SHP77 treated with DMSO at 0.1 percent for 48 hours (cell line): ENCODE measurements at regions not wholly inside any gene's neighbourhood (a gene's known extent, or its start where the extent isn't known, plus 50 kb on each side); places are given as distances from the start of the nearest gene placed in this dataset.
"Not testable (repeated sequence)": the region's sequence is repeated elsewhere in the genome, so short reads cannot be mapped to it uniquely, and the experiment has no call there.

Source experiments
- DNase-seq: peaks from one replicate; lab custom pipeline; 2025; lab: John Stamatoyannopoulos, UW

- DNase-seq, result no peak
Measured at GRCh38 chrX:36650622-36651021, 357.5 kb upstream of the FAM47C start.

GRCh38 chrX:36683507-36683906 lies 324.7 kb upstream of the FAM47C start:
- DNase-seq, result no peak

- DNase-seq, result no peak
Measured at GRCh38 chrX:36684053-36684452, 324.1 kb upstream of the FAM47C start.

- no peak for DNase-seq
Measured at GRCh38 chrX:36721990-36722389, 286.2 kb upstream of the FAM47C start.

GRCh38 chrX:36753602-36754001 lies 254.6 kb upstream of the FAM47C start:
- DNase-seq, result no peak

- no peak for DNase-seq
Measured at GRCh38 chrX:36787752-36788151, 220.4 kb upstream of the FAM47C start.

- DNase-seq, result no peak
Measured at GRCh38 chrX:36803151-36803550, 205.0 kb upstream of the FAM47C start.

- DNase-seq, result no peak
Measured at GRCh38 chrX:36804066-36804465, 204.1 kb upstream of the FAM47C start.

- no peak for DNase-seq
Measured at GRCh38 chrX:36844857-36845256, 163.3 kb upstream of the FAM47C start.

- DNase-seq, result no peak
Measured at GRCh38 chrX:36847496-36847895, 160.7 kb upstream of the FAM47C start.

GRCh38 chrX:36849407-36849806 lies 158.8 kb upstream of the FAM47C start:
- DNase-seq, result no peak

GRCh38 chrX:36856849-36857248 lies 151.3 kb upstream of the FAM47C start:
- DNase-seq, result no peak

GRCh38 chrX:36859231-36859630 lies 148.9 kb upstream of the FAM47C start:
- no peak for DNase-seq

GRCh38 chrX:36861601-36862000 lies 146.6 kb upstream of the FAM47C start:
- DNase-seq, result no peak

GRCh38 chrX:36867143-36867542 lies 141.0 kb upstream of the FAM47C start:
- DNase-seq, result peak; percentile 19

GRCh38 chrX:36868592-36868991 lies 139.6 kb upstream of the FAM47C start:
- no peak for DNase-seq

GRCh38 chrX:36869457-36869856 lies 138.7 kb upstream of the FAM47C start:
- no peak for DNase-seq

- DNase-seq, result no peak
Measured at GRCh38 chrX:36897690-36898089, 110.5 kb upstream of the FAM47C start.

- peak; percentile 1 for DNase-seq
Measured at GRCh38 chrX:36898301-36898700, 109.9 kb upstream of the FAM47C start.

- not testable (repeated sequence) for DNase-seq
Measured at GRCh38 chrX:36904561-36904960, 103.6 kb upstream of the FAM47C start.

- DNase-seq, result peak; percentile 1
Measured at GRCh38 chrX:36908801-36909675, 99.1 kb upstream of the FAM47C start.

GRCh38 chrX:36909676-36910030 lies 98.5 kb upstream of the FAM47C start:
- DNase-seq, result no peak

- DNase-seq, result no peak
Measured at GRCh38 chrX:36913551-36913950, 94.6 kb upstream of the FAM47C start.

- no peak for DNase-seq
Measured at GRCh38 chrX:36916941-36917340, 91.2 kb upstream of the FAM47C start.
